GM20000 (cell line): ENCODE measurements at regions not wholly inside any gene's neighbourhood (a gene's known extent, or its start where the extent isn't known, plus 50 kb on each side); places are given as distances from the start of the nearest gene placed in this dataset.

Experiments used
- DNase-seq: peaks from one replicate; pipeline ENCODE4 v3.0.0; 2012; ENCODE audit warnings: low spot score
- CTCF ChIP-seq: IDR thresholded peaks from 2 replicates; pipeline ENCODE4 v1.5.1; 2012; ENCODE audit warnings: mild to moderate bottlenecking, control low read depth; ENCODE audit errors: extremely low read depth, missing control alignments

- DNase-seq: no peak
- TF ChIP-seq CTCF: no peak
Measured at GRCh38 chr5:8930021-8930420, 615.9 kb downstream of the SEMA5A start.

GRCh38 chr5:8934455-8934854 lies 611.4 kb downstream of the SEMA5A start:
- TF ChIP-seq CTCF: no peak
- no peak for DNase-seq

- no peak for DNase-seq
- no peak for TF ChIP-seq CTCF
Measured at GRCh38 chr5:8940934-8941333, 604.9 kb downstream of the SEMA5A start.

GRCh38 chr5:8943301-8943700 lies 602.6 kb downstream of the SEMA5A start:
- no peak for DNase-seq
- no peak for TF ChIP-seq CTCF

- TF ChIP-seq CTCF: no peak
- DNase-seq: no peak
Measured at GRCh38 chr5:8944005-8944404, 601.9 kb downstream of the SEMA5A start.

- no peak for DNase-seq
Measured at GRCh38 chr5:8945972-8946371, 599.9 kb downstream of the SEMA5A start.

GRCh38 chr5:8949908-8950307 lies 596.0 kb downstream of the SEMA5A start:
- TF ChIP-seq CTCF: no peak
- DNase-seq: peak; percentile 51

More at GRCh38 chr5:8945972-8946371, 599.9 kb downstream of the SEMA5A start:
- TF ChIP-seq CTCF: no peak
